Osteocyte (in vitro differentiated cells): ENCODE measurements at regions not wholly inside any gene's neighbourhood (a gene's known extent, or its start where the extent isn't known, plus 50 kb on each side); places are given as distances from the start of the nearest gene placed in this dataset.

Source experiments
- DNase-seq: peaks from one replicate; pipeline ENCODE4 v3.0.0; 2021; ENCODE audit warnings: mixed read lengths; ENCODE audit not compliant: unreplicated experiment; ENCODE audit errors: extremely low spot score
- H3K27ac Mint-ChIP-seq: one replicate; pipeline ENCODE4 v1.8.0; 2021; ENCODE audit warnings: mild to moderate bottlenecking, mixed read lengths; ENCODE audit not compliant: unreplicated experiment
- H3K27me3 Mint-ChIP-seq: one replicate; pipeline ENCODE4 v1.8.0; 2021; ENCODE audit warnings: mixed read lengths; ENCODE audit not compliant: unreplicated experiment
- H3K36me3 Mint-ChIP-seq: one replicate; pipeline ENCODE4 v1.8.0; 2021; ENCODE audit warnings: mixed read lengths; ENCODE audit not compliant: unreplicated experiment
- H3K4me1 Mint-ChIP-seq: one replicate; pipeline ENCODE4 v1.8.0; 2021; ENCODE audit warnings: mixed read lengths; ENCODE audit not compliant: unreplicated experiment
- H3K4me3 Mint-ChIP-seq: one replicate; pipeline ENCODE4 v1.8.0; 2021; ENCODE audit warnings: mild to moderate bottlenecking, moderate library complexity, mixed read lengths; ENCODE audit not compliant: unreplicated experiment
- H3K9me3 Mint-ChIP-seq: one replicate; pipeline ENCODE4 v1.8.0; 2021; ENCODE audit warnings: mixed read lengths; ENCODE audit not compliant: unreplicated experiment
- CTCF ChIP-seq: fragments of 200-600 bp; sonication (generic); IDR thresholded peaks from 2 replicates; pipeline ENCODE4 v1.5.0; 2021; ENCODE audit warnings: antibody characterized with exemption, mild to moderate bottlenecking, moderate library complexity

- no peak overlapping the region for H3K4me3 Mint-ChIP-seq
- H3K4me1 Mint-ChIP-seq = no peaks in the 10 kb centered on the region
- no peak for DNase-seq
- H3K27ac Mint-ChIP-seq = no peak overlapping the region
- TF ChIP-seq CTCF = no peak
- H3K36me3 Mint-ChIP-seq = no peaks in the 10 kb centered on the region
- H3K9me3 Mint-ChIP-seq = peaks cover 3% of the 10 kb centered on the region
- no peaks in the 10 kb centered on the region for H3K27me3 Mint-ChIP-seq
Observed at GRCh38 chr12:61538951-61539350, 721.3 kb upstream of the USP15 start.

GRCh38 chr12:61542551-61542950, 717.7 kb upstream of the USP15 start:
- Mint-ChIP-seq H3K27ac (no peak overlapping the region), H3K27me3 (no peaks in the 10 kb centered on the region), H3K4me3 (no peak overlapping the region), H3K36me3 (no peaks in the 10 kb centered on the region), H3K4me1 (no peaks in the 10 kb centered on the region), H3K9me3 (no peaks in the 10 kb centered on the region)
- no peak for TF ChIP-seq CTCF
- no peak for DNase-seq

- Mint-ChIP-seq H3K36me3 (no peaks in the 10 kb centered on the region), H3K9me3 (no peaks in the 10 kb centered on the region), H3K4me1 (no peaks in the 10 kb centered on the region), H3K27me3 (no peaks in the 10 kb centered on the region), H3K4me3 (no peak overlapping the region), H3K27ac (no peak overlapping the region)
- no peak for TF ChIP-seq CTCF
- no peak for DNase-seq
Observed at GRCh38 chr12:61546296-61546695, 713.9 kb upstream of the USP15 start.

GRCh38 chr12:61553091-61553490, 707.1 kb upstream of the USP15 start:
- Mint-ChIP-seq H3K36me3 (no peaks in the 10 kb centered on the region), H3K9me3 (no peaks in the 10 kb centered on the region)
- no peak for DNase-seq

GRCh38 chr12:61554268-61555008, 705.8 kb upstream of the USP15 start:
- Mint-ChIP-seq H3K4me1 (no peaks in the 10 kb centered on the region), H3K4me3 (no peak overlapping the region), H3K9me3 (no peaks in the 10 kb centered on the region)

More at GRCh38 chr12:61553091-61553490, 707.1 kb upstream of the USP15 start:
- Mint-ChIP-seq H3K4me3 (no peak overlapping the region), H3K27ac (no peak overlapping the region), H3K4me1 (no peaks in the 10 kb centered on the region), H3K27me3 (peaks cover 3% of the 10 kb centered on the region)
- no peak for TF ChIP-seq CTCF

More at GRCh38 chr12:61554268-61555008, 705.8 kb upstream of the USP15 start:
- DNase-seq = no peak
- H3K27ac Mint-ChIP-seq = no peak overlapping the region
- no peaks in the 10 kb centered on the region for H3K36me3 Mint-ChIP-seq
- H3K27me3 Mint-ChIP-seq = peaks cover 3% of the 10 kb centered on the region
- TF ChIP-seq CTCF = no peak
